Pancreas (tissue), 10 donors: ENCODE measurements at regions not wholly inside any gene's neighbourhood (a gene's known extent, or its start where the extent isn't known, plus 50 kb on each side); places are given as distances from the start of the nearest gene placed in this dataset.

Experiments used
- ATAC-seq, 4 donors: fragments of 200-7000 bp; cut with Tn5 transposase; one replicate each; pipeline versions ENCODE4 v1.8.0 to v1.9.1; 2020; ENCODE audit warnings: mild to moderate bottlenecking in 4 of 4, moderate library complexity in 4 of 4
- DNase-seq, 6 donors: peaks; one replicate each; pipeline ENCODE4 v3.0.0-alpha.2; 2020
- FAIRE-seq: peaks from 2 replicates; lab custom pipeline; 2012; peaks lifted over from hg19 to GRCh38; lab: Jason Lieb, UNC
- H3K27ac ChIP-seq, 4 donors: fragments of 200-600 bp; sonication (generic); 1 replicate in 3 of 4; 2 replicates in 1 of 4; pipeline versions ENCODE4 v1.5.0 to v1.8.0; 2020
- H3K27me3 ChIP-seq, 4 donors: fragments of 200-600 bp; one replicate each; pipeline ENCODE4 v1.8.0; 2021
- H3K36me3 ChIP-seq, 3 donors: fragments of 200-600 bp; sonication (generic) in 1 of 3; one replicate each; pipeline versions ENCODE4 v1.5.0 to v1.8.0; 2020 to 2021
- H3K4me1 ChIP-seq, 3 donors: fragments of 200-600 bp; one replicate each; pipeline ENCODE4 v1.8.0; 2021
- H3K4me3 ChIP-seq, 4 donors: fragments of 200-600 bp; sonication (generic) in 2 of 4; one replicate each; pipeline versions ENCODE4 v1.5.0 to v1.8.0; 2020 to 2021
- H3K9me3 ChIP-seq, 4 donors: fragments of 200-600 bp; one replicate each; pipeline ENCODE4 v1.8.0; 2021
- CTCF ChIP-seq, 4 donors: fragments of 200-600 bp; sonication (generic) in 3 of 4; IDR thresholded peaks; one replicate each; pipeline versions ENCODE4 v1.5.0 to v1.8.0; 2021; ENCODE audit warnings: antibody characterized with exemption in 4 of 4
- WGBS, 2 donors: extraction: QIAGEN DNeasy Blood & Tissue Kit; methylation state at CpG; one replicate each; pipeline ENCODE4 v1.1.7; 2013; 5-methylcytosine and 5-hydroxymethylcytosine counted together
- intact Hi-C, 3 donors: fragments of 100-400 bp; cut with DNase I; formaldehyde crosslinking; loops; one replicate each; pipeline versions ENCODE4 v1.11.1 to v1.14.2; 2022
- donor health status: healthy with polysubstance abuse.
- donor health status: DM: no; HTN: no; CAD: no; lungs with moderate emphysema.
- donor health status: DM: no; HTN: no; CAD: no.
- donor health status: control.
- donor health status: control.
- donor health status: Bipolar disorder and iron deficiency.
- donor health status: DM: yes; HTN: yes; CAD: no.
- donor health status: DM: no; HTN: no; CAD: no.
- donor health status: DM: no; HTN: no; CAD: no.
- donor health status: DM: yes; HTN: yes; CAD: no.

GRCh38 chr10:107561136-107561650 is 396.7 kb upstream of the SORCS1 start:
- Histone ChIP-seq H3K36me3 (no peaks in the 10 kb centered on the region), H3K9me3 (no peaks in the 10 kb centered on the region), H3K4me1 (no peaks in the 10 kb centered on the region), H3K27me3 (no peaks in the 10 kb centered on the region), H3K27ac (no peak overlapping the region), H3K4me3 (no peak overlapping the region)
- ATAC-seq (no peak), DNase-seq (no peak), FAIRE-seq (no peak)
- TF ChIP-seq CTCF (IDR thresholded peaks at IDR 0.05) = no peak
- intact Hi-C loops = no loop called here

- TF ChIP-seq CTCF (IDR thresholded peaks at IDR 0.05) = no peak
- intact Hi-C loops = no loop called here
- DNase-seq (no peak), FAIRE-seq (no peak), ATAC-seq (no peak)
- H3K36me3 ChIP-seq = no peaks in the 10 kb centered on the region
- 62 to 69% methylated on average over 4 of the region's 4 CpGs for WGBS, 2 donors
- H3K4me1 ChIP-seq = peaks cover 0 to 7% (median 0%) of the 10 kb centered on the region in 3 donors
- H3K9me3 ChIP-seq = no peaks in the 10 kb centered on the region
- H3K27me3 ChIP-seq = no peaks in the 10 kb centered on the region
- no peak overlapping the region for H3K27ac ChIP-seq
- no peak overlapping the region for H3K4me3 ChIP-seq
Measured at GRCh38 chr10:107557916-107558315, 393.4 kb upstream of the SORCS1 start.

- no peak for ATAC-seq
- no peak overlapping the region for H3K4me3 ChIP-seq
- H3K27ac ChIP-seq = no peak overlapping the region
- H3K36me3 ChIP-seq = no peaks in the 10 kb centered on the region
- intact Hi-C loops = no loop called here
- no peaks in the 10 kb centered on the region for H3K9me3 ChIP-seq
- peaks cover 0 to 7% (median 0%) of the 10 kb centered on the region in 3 donors for H3K4me1 ChIP-seq
- FAIRE-seq = no peak
- no peaks in the 10 kb centered on the region for H3K27me3 ChIP-seq
- no peak for TF ChIP-seq CTCF (IDR thresholded peaks at IDR 0.05)
- DNase-seq = no peak
- 22 to 30% methylated on average over 1 of the region's 1 CpG for WGBS, 2 donors
Measured at GRCh38 chr10:107554333-107554732, 389.8 kb upstream of the SORCS1 start.

- WGBS, 2 donors = 2 to 3% methylated on average over 1 of the region's 1 CpG
Measured at GRCh38 chr10:107553470-107553869, 389.0 kb upstream of the SORCS1 start.

More at GRCh38 chr10:107553470-107553869, 389.0 kb upstream of the SORCS1 start:
- no peak overlapping the region for H3K4me3 ChIP-seq
- TF ChIP-seq CTCF (IDR thresholded peaks at IDR 0.05) = no peak
- no peaks in the 10 kb centered on the region for H3K9me3 ChIP-seq
- H3K27ac ChIP-seq = no peak overlapping the region
- H3K4me1 ChIP-seq = peaks cover 0 to 7% (median 0%) of the 10 kb centered on the region in 3 donors
- intact Hi-C loops = no loop called here
- FAIRE-seq = no peak
- H3K36me3 ChIP-seq = no peaks in the 10 kb centered on the region
- no peak for ATAC-seq
- no peak for DNase-seq
- no peaks in the 10 kb centered on the region for H3K27me3 ChIP-seq
